Activated T-helper 17 cell treated with anti-CD3 and anti-CD28 coated beads, Interleukin-2, amount 50 U/mL, for 72 hours (primary cell): ENCODE measurements at regions not wholly inside any gene's neighbourhood (a gene's known extent, or its start where the extent isn't known, plus 50 kb on each side); places are given as distances from the start of the nearest gene placed in this dataset.

Experiments used
- ATAC-seq: fragments of 150-1000 bp; cut with Tn5 transposase; replicated peaks from 2 replicates; pipeline ENCODE4 v1.10.0; 2021; ENCODE audit warnings: mild to moderate bottlenecking, moderate library complexity
- H3K27ac Mint-ChIP-seq: one replicate; pipeline ENCODE4 v1.8.0; 2022; ENCODE audit warnings: mixed read lengths
- H3K27me3 Mint-ChIP-seq: one replicate; pipeline ENCODE4 v1.8.0; 2022; ENCODE audit warnings: mixed read lengths
- H3K36me3 Mint-ChIP-seq: one replicate; pipeline ENCODE4 v1.8.0; 2022; ENCODE audit warnings: low read depth, mild to moderate bottlenecking, mixed read lengths
- H3K4me1 Mint-ChIP-seq: one replicate; pipeline ENCODE4 v1.8.0; 2022; ENCODE audit warnings: mixed read lengths
- H3K4me3 Mint-ChIP-seq: one replicate; pipeline ENCODE4 v1.8.0; 2022; ENCODE audit warnings: mild to moderate bottlenecking, mixed read lengths
- H3K9me3 Mint-ChIP-seq: one replicate; pipeline ENCODE4 v1.8.0; 2022; ENCODE audit warnings: mixed read lengths

DNA sequence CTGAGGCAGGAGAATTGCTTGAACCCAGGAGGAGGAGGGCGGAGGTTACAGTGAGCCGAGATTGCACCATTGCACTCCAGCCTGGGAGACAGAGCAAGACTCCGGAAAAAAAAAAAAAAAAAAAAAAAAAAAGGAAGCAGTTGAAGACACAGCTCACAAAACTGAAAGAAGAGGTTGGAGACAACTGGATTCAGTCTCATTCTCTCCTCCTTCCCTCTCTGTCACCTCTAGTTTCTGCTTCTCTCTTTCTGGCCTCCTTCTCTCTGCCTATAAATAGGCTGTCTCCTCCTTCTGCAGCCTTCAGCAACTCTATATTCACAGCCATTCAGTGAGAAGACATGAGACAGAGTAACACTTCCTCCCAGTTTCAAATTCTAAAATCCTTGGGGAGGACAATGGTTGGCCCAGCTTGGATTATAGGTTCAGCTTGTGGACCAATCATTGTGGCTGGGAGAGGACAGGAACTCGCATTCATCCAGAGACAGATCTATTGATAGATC, 125.6 kb upstream of the HABP2 start:
- Mint-ChIP-seq H3K9me3 (no peaks in the 10 kb centered on the region), H3K4me3 (no peak overlapping the region), H3K4me1 (no peaks in the 10 kb centered on the region), H3K27me3 (peaks cover 10% of the 10 kb centered on the region), H3K36me3 (no peaks in the 10 kb centered on the region), H3K27ac (no peak overlapping the region)
- no peak for ATAC-seq

DNA sequence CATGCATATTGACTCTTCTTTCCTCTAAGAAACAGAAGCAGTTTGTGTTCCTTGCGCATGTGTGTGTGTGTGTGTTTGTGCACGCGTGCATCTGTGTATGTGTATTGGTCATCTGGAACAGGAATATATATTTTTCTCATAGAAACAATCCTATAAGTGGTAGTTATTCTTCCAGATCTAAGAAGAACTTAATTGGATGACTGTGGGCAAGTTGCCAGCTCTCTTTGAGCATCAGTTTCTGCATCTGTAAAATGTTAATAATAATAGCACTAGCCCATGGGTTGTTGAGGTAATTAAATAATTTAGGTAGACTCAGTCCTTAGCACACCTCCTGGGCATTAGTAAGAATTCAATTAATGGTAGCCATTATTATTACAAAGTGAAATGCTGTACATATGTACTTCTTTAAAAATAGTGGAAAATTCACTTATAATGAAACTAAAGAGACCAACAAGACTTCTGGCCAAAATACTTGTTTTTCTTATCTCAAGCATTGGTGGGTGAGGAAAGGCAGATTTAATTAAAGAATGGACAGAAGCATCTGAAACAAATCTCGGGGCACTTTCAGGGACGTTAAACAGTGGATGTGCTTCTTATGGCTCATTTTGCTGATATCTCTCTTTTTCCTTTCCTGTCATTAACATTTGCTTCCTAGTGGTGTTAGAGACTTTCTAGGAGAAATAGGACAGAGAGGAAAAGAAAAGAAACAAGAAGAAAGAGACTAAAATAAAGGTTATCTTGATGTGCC, 124.9 kb upstream of the HABP2 start:
- H3K9me3 Mint-ChIP-seq, result no peaks in the 10 kb centered on the region
- H3K4me1 Mint-ChIP-seq, result no peaks in the 10 kb centered on the region
- H3K4me3 Mint-ChIP-seq, result no peak overlapping the region
- H3K36me3 Mint-ChIP-seq, result no peaks in the 10 kb centered on the region
- H3K27ac Mint-ChIP-seq, result no peak overlapping the region
- no peak for ATAC-seq
- peaks cover 10% of the 10 kb centered on the region for H3K27me3 Mint-ChIP-seq

- Mint-ChIP-seq H3K4me3 (no peak overlapping the region), H3K27me3 (peaks cover 7% of the 10 kb centered on the region), H3K9me3 (no peaks in the 10 kb centered on the region), H3K27ac (no peak overlapping the region), H3K4me1 (no peaks in the 10 kb centered on the region), H3K36me3 (no peaks in the 10 kb centered on the region)
- ATAC-seq, result no peak
Measured at GRCh38 chr10:113430634-113431397, 122.0 kb upstream of the HABP2 start.

DNA sequence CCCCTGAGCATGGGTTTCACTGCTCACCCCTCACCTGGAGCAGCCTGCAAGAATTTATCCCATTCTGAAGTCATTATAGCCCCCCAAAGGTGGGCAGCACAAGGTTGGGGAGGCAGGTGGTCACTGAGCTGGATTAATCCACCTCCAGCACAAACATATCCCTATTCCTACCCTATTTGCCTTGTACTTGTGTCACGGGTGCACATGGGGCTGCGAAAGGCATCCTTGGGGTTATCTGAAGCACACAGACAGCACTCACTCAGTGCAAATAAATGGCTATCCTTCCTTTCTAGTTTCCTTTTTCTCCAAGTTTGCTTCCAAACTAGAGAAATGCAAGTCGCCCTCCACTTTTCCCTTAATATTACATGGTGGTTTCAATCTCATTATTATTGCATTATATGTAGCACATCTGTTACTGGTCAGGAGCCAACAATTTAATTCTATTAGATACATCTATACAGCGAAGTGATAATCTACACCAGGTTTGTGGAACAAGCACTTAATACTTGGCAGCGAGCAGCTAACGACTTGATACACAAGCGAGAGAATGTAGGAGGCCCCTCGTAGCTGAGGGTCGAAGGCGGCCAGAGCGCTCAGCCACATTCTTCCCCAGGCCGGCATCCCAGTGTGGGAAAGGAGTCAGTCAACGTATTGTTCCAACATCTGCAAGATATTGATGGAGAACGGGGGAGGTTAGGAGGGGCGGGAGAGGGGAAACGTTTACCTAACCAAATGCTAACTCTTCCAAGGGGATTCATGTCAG, 121.3 kb upstream of the HABP2 start:
- no peak for ATAC-seq
- Mint-ChIP-seq H3K36me3 (no peaks in the 10 kb centered on the region), H3K4me1 (no peaks in the 10 kb centered on the region), H3K27me3 (peaks cover 7% of the 10 kb centered on the region), H3K9me3 (no peaks in the 10 kb centered on the region), H3K4me3 (no peak overlapping the region), H3K27ac (no peak overlapping the region)

DNA sequence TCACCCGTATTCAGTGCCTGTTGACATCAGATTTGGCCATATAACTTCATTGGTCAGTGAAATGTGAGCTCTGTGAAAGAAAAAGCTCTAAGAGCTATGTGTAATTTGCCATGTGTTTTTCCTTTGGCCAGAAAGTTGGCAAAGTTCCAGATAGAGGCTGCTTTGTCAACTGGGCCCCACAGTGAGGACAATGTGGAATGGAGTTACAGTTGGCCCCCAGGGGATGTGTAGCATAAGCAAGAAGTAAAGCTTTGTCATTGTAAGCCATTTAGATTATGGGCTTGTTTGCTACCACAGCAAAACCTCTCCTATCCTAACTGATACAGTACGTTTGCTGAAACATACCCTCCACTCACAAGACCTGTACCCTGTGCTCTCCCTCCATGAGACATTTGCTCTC, 119.1 kb upstream of the HABP2 start:
- no peaks in the 10 kb centered on the region for H3K9me3 Mint-ChIP-seq
- no peaks in the 10 kb centered on the region for H3K4me1 Mint-ChIP-seq
- H3K36me3 Mint-ChIP-seq, result no peaks in the 10 kb centered on the region
- no peak overlapping the region for H3K27ac Mint-ChIP-seq
- H3K27me3 Mint-ChIP-seq, result peaks cover 10% of the 10 kb centered on the region
- no peak overlapping the region for H3K4me3 Mint-ChIP-seq
- ATAC-seq, result no peak

DNA sequence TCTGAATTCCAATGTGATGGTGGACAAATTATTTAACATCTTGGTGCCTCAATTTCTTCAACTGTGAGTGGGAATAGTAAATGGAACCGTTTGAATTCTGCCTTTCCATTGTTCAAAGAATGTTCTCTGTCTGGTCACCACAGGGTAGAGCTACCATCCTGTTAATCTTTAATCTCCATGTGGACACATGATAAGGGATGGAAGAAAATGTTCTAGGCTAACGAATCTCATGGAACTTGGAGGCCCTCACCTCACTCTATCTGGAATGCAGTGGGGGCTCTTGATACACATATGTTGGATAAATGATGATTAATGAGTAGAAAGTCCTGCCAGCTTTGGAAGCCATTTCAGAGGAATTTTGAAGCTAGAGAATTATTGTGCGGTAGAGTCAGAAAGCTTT, 118.5 kb upstream of the HABP2 start:
- peaks cover 12% of the 10 kb centered on the region for H3K27me3 Mint-ChIP-seq
- no peak for ATAC-seq
- H3K4me1 Mint-ChIP-seq, result no peaks in the 10 kb centered on the region
- no peaks in the 10 kb centered on the region for H3K36me3 Mint-ChIP-seq
- H3K27ac Mint-ChIP-seq, result no peak overlapping the region
- H3K9me3 Mint-ChIP-seq, result no peaks in the 10 kb centered on the region
- H3K4me3 Mint-ChIP-seq, result no peak overlapping the region

GRCh38 chr10:113434950-113435349, 117.9 kb upstream of the HABP2 start:
- no peaks in the 10 kb centered on the region for H3K4me1 Mint-ChIP-seq
- no peak overlapping the region for H3K27ac Mint-ChIP-seq
- no peaks in the 10 kb centered on the region for H3K36me3 Mint-ChIP-seq
- no peak for ATAC-seq
- no peak overlapping the region for H3K4me3 Mint-ChIP-seq
- peaks cover 12% of the 10 kb centered on the region for H3K27me3 Mint-ChIP-seq
- H3K9me3 Mint-ChIP-seq, result no peaks in the 10 kb centered on the region

- Mint-ChIP-seq H3K27me3 (peaks cover 12% of the 10 kb centered on the region), H3K9me3 (no peaks in the 10 kb centered on the region), H3K4me1 (no peaks in the 10 kb centered on the region), H3K27ac (no peak overlapping the region), H3K4me3 (no peak overlapping the region), H3K36me3 (no peaks in the 10 kb centered on the region)
- no peak for ATAC-seq
Measured at GRCh38 chr10:113435881-113436280, 117.0 kb upstream of the HABP2 start.

GRCh38 chr10:113436851-113437250, 116.0 kb upstream of the HABP2 start:
- H3K9me3 Mint-ChIP-seq, result no peaks in the 10 kb centered on the region
- no peak overlapping the region for H3K27ac Mint-ChIP-seq
- no peaks in the 10 kb centered on the region for H3K4me1 Mint-ChIP-seq
- no peaks in the 10 kb centered on the region for H3K36me3 Mint-ChIP-seq
- H3K4me3 Mint-ChIP-seq, result no peak overlapping the region
- no peak for ATAC-seq
- peaks cover 15% of the 10 kb centered on the region for H3K27me3 Mint-ChIP-seq

DNA sequence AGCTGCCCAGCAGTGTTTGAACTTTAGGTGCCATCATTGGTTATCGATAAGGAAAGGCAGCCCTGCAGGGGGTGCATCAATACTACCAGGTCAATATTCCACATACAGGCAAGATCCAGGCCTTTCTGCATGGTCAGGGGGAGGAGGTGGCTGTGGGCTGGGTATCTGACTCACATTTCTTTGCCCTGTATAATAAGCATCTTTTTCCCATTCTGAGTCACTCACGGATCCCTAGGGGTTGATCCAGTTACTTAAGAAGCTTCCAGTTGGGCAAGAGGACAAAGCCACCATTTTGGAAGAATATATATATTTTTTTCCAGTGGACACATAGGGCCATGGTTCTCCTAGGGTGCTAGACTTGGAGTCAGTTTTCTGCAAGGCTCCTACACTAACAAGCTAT, 114.2 kb upstream of the HABP2 start:
- no peaks in the 10 kb centered on the region for H3K9me3 Mint-ChIP-seq
- no peaks in the 10 kb centered on the region for H3K4me1 Mint-ChIP-seq
- no peaks in the 10 kb centered on the region for H3K36me3 Mint-ChIP-seq
- no peak overlapping the region for H3K4me3 Mint-ChIP-seq
- H3K27ac Mint-ChIP-seq, result no peak overlapping the region
- no peak for ATAC-seq
- H3K27me3 Mint-ChIP-seq, result peaks cover 12% of the 10 kb centered on the region

- no peak for ATAC-seq
- Mint-ChIP-seq H3K27me3 (peaks cover 13% of the 10 kb centered on the region), H3K27ac (no peak overlapping the region), H3K4me1 (no peaks in the 10 kb centered on the region), H3K36me3 (no peaks in the 10 kb centered on the region), H3K9me3 (no peaks in the 10 kb centered on the region), H3K4me3 (no peak overlapping the region)
Measured at GRCh38 chr10:113441220-113441619, 111.6 kb upstream of the HABP2 start.

- H3K9me3 Mint-ChIP-seq, result no peaks in the 10 kb centered on the region
- H3K4me1 Mint-ChIP-seq, result no peaks in the 10 kb centered on the region
- no peak overlapping the region for H3K4me3 Mint-ChIP-seq
- no peak overlapping the region for H3K27ac Mint-ChIP-seq
- H3K27me3 Mint-ChIP-seq, result peaks cover 13% of the 10 kb centered on the region
- H3K36me3 Mint-ChIP-seq, result no peaks in the 10 kb centered on the region
- no peak for ATAC-seq
Measured at GRCh38 chr10:113441686-113442270, 111.1 kb upstream of the HABP2 start.

GRCh38 chr10:113442336-113442735, 110.5 kb upstream of the HABP2 start:
- Mint-ChIP-seq H3K4me1 (no peaks in the 10 kb centered on the region), H3K36me3 (no peaks in the 10 kb centered on the region), H3K9me3 (no peaks in the 10 kb centered on the region), H3K4me3 (no peak overlapping the region), H3K27ac (no peak overlapping the region), H3K27me3 (peaks cover 15% of the 10 kb centered on the region)
- ATAC-seq, result no peak

DNA sequence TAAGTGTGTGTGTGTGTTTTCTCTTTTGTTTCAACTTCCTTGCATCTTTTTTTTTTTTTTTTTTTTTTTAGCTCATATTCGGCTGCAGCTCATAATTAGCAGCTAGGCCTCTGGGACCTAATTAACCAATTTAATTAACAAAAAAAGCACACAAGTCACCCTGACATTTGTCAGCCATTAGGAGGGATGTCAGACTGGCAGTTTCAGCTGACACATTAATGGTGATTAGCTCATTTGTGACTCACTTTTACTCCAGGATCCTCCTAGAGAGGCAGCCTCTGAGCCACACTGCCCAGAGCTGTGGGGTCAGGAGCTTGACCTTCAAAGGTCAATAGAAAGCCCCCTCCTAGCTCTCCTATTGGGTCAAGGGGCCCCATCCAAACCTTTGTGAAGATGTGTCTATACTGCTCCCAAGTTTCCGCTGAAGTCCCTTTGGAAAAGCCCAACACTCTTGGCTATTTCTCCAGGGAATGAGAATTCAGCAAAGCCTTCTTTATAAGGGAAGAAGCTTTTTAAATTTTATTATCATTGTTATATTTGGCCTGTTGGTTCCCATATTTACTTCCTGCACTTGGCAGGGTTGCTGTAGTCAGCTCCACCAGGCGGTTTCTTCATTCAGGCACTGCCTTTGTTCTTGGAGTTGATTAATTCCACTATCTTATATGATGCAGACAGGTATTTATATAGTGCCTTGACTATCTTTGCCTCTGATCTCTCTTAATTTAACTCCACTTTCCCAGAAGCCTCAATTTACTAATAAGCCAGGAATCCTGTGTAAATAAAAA, 109.5 kb upstream of the HABP2 start:
- ATAC-seq, result no peak
- no peaks in the 10 kb centered on the region for H3K9me3 Mint-ChIP-seq
- no peak overlapping the region for H3K27ac Mint-ChIP-seq
- no peak overlapping the region for H3K4me3 Mint-ChIP-seq
- no peaks in the 10 kb centered on the region for H3K4me1 Mint-ChIP-seq
- no peaks in the 10 kb centered on the region for H3K36me3 Mint-ChIP-seq
- H3K27me3 Mint-ChIP-seq, result peaks cover 20% of the 10 kb centered on the region
